CD4-positive, CD25-positive, alpha-beta regulatory T cell (primary cell): ENCODE measurements at regions not wholly inside any gene's neighbourhood (a gene's known extent, or its start where the extent isn't known, plus 50 kb on each side); places are given as distances from the start of the nearest gene placed in this dataset.

Experiments
- ATAC-seq, 2 donors: fragments of 150-1000 bp; cut with Tn5 transposase; one replicate each; pipeline ENCODE4 v1.10.0; 2021; ENCODE audit warnings: low read depth in 2 of 2, moderate number of reproducible peaks in 2 of 2, moderate library complexity in 1 of 2
- DNase-seq, 3 donors: peaks; one replicate each; pipeline versions ENCODE4 v3.0.0 to v3.0.0-alpha.2; 2012 to 2022; ENCODE audit warnings: mixed read lengths in 1 of 3
- H3K27ac ChIP-seq: one replicate; pipeline ENCODE4 v1.7.0; 2013; ENCODE audit warnings: mild to moderate bottlenecking, low read length; ENCODE audit not compliant: insufficient read depth, poor library complexity, severe bottlenecking
- H3K27me3 ChIP-seq: one replicate; pipeline ENCODE4 v1.7.0; 2013; ENCODE audit warnings: low read length; ENCODE audit not compliant: control insufficient read depth, insufficient read depth
- H3K36me3 ChIP-seq: one replicate; pipeline ENCODE4 v1.7.0; 2013; ENCODE audit warnings: mild to moderate bottlenecking, low read length, moderate library complexity; ENCODE audit not compliant: control insufficient read depth, insufficient read depth
- H3K4me1 ChIP-seq: 2 replicates; pipeline ENCODE4 v1.7.0; 2013; ENCODE audit warnings: mild to moderate bottlenecking, low read length; ENCODE audit not compliant: insufficient read depth, control insufficient read depth, poor library complexity, severe bottlenecking
- H3K4me3 ChIP-seq: one replicate; pipeline ENCODE4 v1.7.0; 2013; ENCODE audit warnings: low read depth, mild to moderate bottlenecking, low read length, moderate library complexity
- H3K9me3 ChIP-seq, 2 experiments: 1 replicate in 1 of 2; 2 replicates in 1 of 2; pipeline ENCODE4 v1.7.0; 2013; ENCODE audit warnings: low read length in 2 of 2, mild to moderate bottlenecking in 1 of 2, moderate library complexity in 1 of 2; ENCODE audit not compliant: control insufficient read depth in 2 of 2
- H3K27ac Mint-ChIP-seq, 3 donors: one replicate each; pipeline ENCODE4 v1.8.0; 2020 to 2022; ENCODE audit warnings: mild to moderate bottlenecking in 3 of 3, mixed read lengths in 3 of 3, moderate library complexity in 2 of 3
- H3K27me3 Mint-ChIP-seq: one replicate; pipeline ENCODE4 v1.8.0; 2022; ENCODE audit warnings: mild to moderate bottlenecking, mixed read lengths
- H3K36me3 Mint-ChIP-seq: one replicate; pipeline ENCODE4 v1.8.0; 2020; ENCODE audit warnings: mixed read lengths
- H3K4me1 Mint-ChIP-seq, 4 donors: one replicate each; pipeline ENCODE4 v1.8.0; 2020 to 2022; ENCODE audit warnings: mixed read lengths in 4 of 4, mild to moderate bottlenecking in 1 of 4
- H3K4me3 Mint-ChIP-seq, 4 donors: one replicate each; pipeline ENCODE4 v1.8.0; 2020 to 2022; ENCODE audit warnings: mild to moderate bottlenecking in 4 of 4, mixed read lengths in 4 of 4, moderate library complexity in 3 of 4
- H3K9me3 Mint-ChIP-seq, 7 donors: one replicate each; pipeline ENCODE4 v1.8.0; 2020 to 2022; ENCODE audit warnings: mixed read lengths in 7 of 7, mild to moderate bottlenecking in 3 of 7, moderate library complexity in 2 of 7

GRCh38 chr2:228875152-228875900 is 395.8 kb downstream of the PID1 start:
- H3K9me3 ChIP-seq, result no peaks in the 10 kb centered on the region
- H3K27me3 ChIP-seq, result no peaks in the 10 kb centered on the region
- ATAC-seq (no peak), DNase-seq (no peak)
- no peak overlapping the region for H3K4me3 Mint-ChIP-seq
- H3K27me3 Mint-ChIP-seq, result no peaks in the 10 kb centered on the region
- no peaks in the 10 kb centered on the region for H3K36me3 ChIP-seq
- no peaks in the 10 kb centered on the region for H3K36me3 Mint-ChIP-seq
- H3K4me3 ChIP-seq, result no peak overlapping the region
- H3K4me1 Mint-ChIP-seq, result no peaks in the 10 kb centered on the region
- no peak overlapping the region for H3K27ac Mint-ChIP-seq
- no peaks in the 10 kb centered on the region for H3K4me1 ChIP-seq
- H3K9me3 Mint-ChIP-seq, result peaks cover 0 to 23% (median 6%) of the 10 kb centered on the region in 7 donors
- H3K27ac ChIP-seq, result no peak overlapping the region

GRCh38 chr2:228871012-228871411 is 400.1 kb downstream of the PID1 start:
- no peak overlapping the region for H3K4me3 Mint-ChIP-seq
- H3K9me3 ChIP-seq, result no peaks in the 10 kb centered on the region
- H3K27ac ChIP-seq, result no peak overlapping the region
- H3K36me3 ChIP-seq, result no peaks in the 10 kb centered on the region
- ATAC-seq (no peak), DNase-seq (no peak)
- no peak overlapping the region for H3K4me3 ChIP-seq
- peaks cover 0 to 10% (median 8%) of the 10 kb centered on the region in 7 donors for H3K9me3 Mint-ChIP-seq
- H3K36me3 Mint-ChIP-seq, result no peaks in the 10 kb centered on the region
- no peaks in the 10 kb centered on the region for H3K27me3 Mint-ChIP-seq
- no peaks in the 10 kb centered on the region for H3K4me1 Mint-ChIP-seq
- no peaks in the 10 kb centered on the region for H3K27me3 ChIP-seq
- H3K27ac Mint-ChIP-seq, result no peak overlapping the region
- no peaks in the 10 kb centered on the region for H3K4me1 ChIP-seq

- H3K9me3 Mint-ChIP-seq, result peaks cover 0 to 10% (median 8%) of the 10 kb centered on the region in 7 donors
- DNase-seq (no peak), ATAC-seq (no peak)
- no peaks in the 10 kb centered on the region for H3K4me1 Mint-ChIP-seq
- Histone ChIP-seq H3K4me1 (no peaks in the 10 kb centered on the region), H3K9me3 (no peaks in the 10 kb centered on the region), H3K4me3 (no peak overlapping the region), H3K27ac (no peak overlapping the region), H3K27me3 (no peaks in the 10 kb centered on the region), H3K36me3 (no peaks in the 10 kb centered on the region)
- no peak overlapping the region for H3K27ac Mint-ChIP-seq
- H3K27me3 Mint-ChIP-seq, result no peaks in the 10 kb centered on the region
- H3K36me3 Mint-ChIP-seq, result no peaks in the 10 kb centered on the region
- H3K4me3 Mint-ChIP-seq, result no peak overlapping the region
Measured at GRCh38 chr2:228869636-228870264, 401.3 kb downstream of the PID1 start.

- Histone ChIP-seq H3K4me3 (no peak overlapping the region), H3K36me3 (no peaks in the 10 kb centered on the region), H3K4me1 (no peaks in the 10 kb centered on the region), H3K9me3 (no peaks in the 10 kb centered on the region), H3K27me3 (no peaks in the 10 kb centered on the region), H3K27ac (no peak overlapping the region)
- DNase-seq (no peak), ATAC-seq (no peak)
- Mint-ChIP-seq H3K36me3 (no peaks in the 10 kb centered on the region), H3K4me3 (no peak overlapping the region), H3K4me1 (no peaks in the 10 kb centered on the region), H3K27ac (no peak overlapping the region), H3K27me3 (no peaks in the 10 kb centered on the region), H3K9me3 (peaks cover 1 to 14% (median 7%) of the 10 kb centered on the region in 7 donors)
Measured at GRCh38 chr2:228867406-228867805, 403.7 kb downstream of the PID1 start.

- ATAC-seq, result no peak
- Histone ChIP-seq H3K4me1 (no peaks in the 10 kb centered on the region), H3K9me3 (no peaks in the 10 kb centered on the region), H3K27me3 (no peaks in the 10 kb centered on the region), H3K36me3 (no peaks in the 10 kb centered on the region), H3K4me3 (no peak overlapping the region), H3K27ac (no peak overlapping the region)
- no peaks in the 10 kb centered on the region for H3K36me3 Mint-ChIP-seq
- peak overlapping the region in 1 of 3 donors; percentile 58 for H3K27ac Mint-ChIP-seq
- no peak for DNase-seq
- no peak overlapping the region for H3K4me3 Mint-ChIP-seq
- H3K9me3 Mint-ChIP-seq, result peaks cover 1 to 14% (median 7%) of the 10 kb centered on the region in 7 donors
- H3K27me3 Mint-ChIP-seq, result no peaks in the 10 kb centered on the region
- no peaks in the 10 kb centered on the region for H3K4me1 Mint-ChIP-seq
Measured at GRCh38 chr2:228866781-228867180, 404.3 kb downstream of the PID1 start.

- no peak overlapping the region for H3K27ac ChIP-seq
- ATAC-seq (peak in 1 of 2 donors; percentile 16), DNase-seq (no peak)
- Mint-ChIP-seq H3K4me3 (no peak overlapping the region), H3K36me3 (no peaks in the 10 kb centered on the region), H3K27ac (no peak overlapping the region), H3K27me3 (no peaks in the 10 kb centered on the region), H3K4me1 (no peaks in the 10 kb centered on the region), H3K9me3 (peaks cover 1 to 14% (median 8%) of the 10 kb centered on the region in 7 donors)
- H3K9me3 ChIP-seq, result no peaks in the 10 kb centered on the region
- H3K4me1 ChIP-seq, result no peaks in the 10 kb centered on the region
- H3K27me3 ChIP-seq, result no peaks in the 10 kb centered on the region
- no peak overlapping the region for H3K4me3 ChIP-seq
- no peaks in the 10 kb centered on the region for H3K36me3 ChIP-seq
Measured at GRCh38 chr2:228866044-228866443, 405.0 kb downstream of the PID1 start.

GRCh38 chr2:228864131-228864530 is 407.0 kb downstream of the PID1 start:
- Mint-ChIP-seq H3K4me3 (no peak overlapping the region), H3K9me3 (peaks cover 3 to 14% (median 8%) of the 10 kb centered on the region in 7 donors), H3K36me3 (no peaks in the 10 kb centered on the region), H3K4me1 (no peaks in the 10 kb centered on the region), H3K27me3 (no peaks in the 10 kb centered on the region), H3K27ac (no peak overlapping the region)
- H3K27ac ChIP-seq, result no peak overlapping the region
- H3K36me3 ChIP-seq, result no peaks in the 10 kb centered on the region
- H3K27me3 ChIP-seq, result no peaks in the 10 kb centered on the region
- no peak for DNase-seq
- no peaks in the 10 kb centered on the region for H3K9me3 ChIP-seq
- H3K4me1 ChIP-seq, result no peaks in the 10 kb centered on the region
- H3K4me3 ChIP-seq, result no peak overlapping the region
- ATAC-seq, result no peak
